Stomach (tissue), 8 donors: ENCODE measurements at regions not wholly inside any gene's neighbourhood (a gene's known extent, or its start where the extent isn't known, plus 50 kb on each side); places are given as distances from the start of the nearest gene placed in this dataset.

Source experiments
- DNase-seq, 2 donors: peaks; one replicate each; pipeline versions ENCODE4 v3.0.0 to v3.0.0-alpha.2; 2013 to 2019
- H3K27ac ChIP-seq, 5 donors: fragments of 200-600 bp in 4 of 5; sonication (generic) in 4 of 5; one replicate each; pipeline ENCODE4 v1.5.1; 2013 to 2019; ENCODE audit warnings: mild to moderate bottlenecking in 1 of 5, moderate library complexity in 1 of 5
- H3K27me3 ChIP-seq, 3 donors: fragments of 200-600 bp; sonication (generic); one replicate each; pipeline ENCODE4 v1.5.1; 2017 to 2019; ENCODE audit warnings: mixed run types in 1 of 3
- H3K36me3 ChIP-seq, 4 donors: fragments of 200-600 bp; sonication (generic); 1 replicate in 3 of 4; 2 replicates in 1 of 4; pipeline ENCODE4 v1.5.1; 2016 to 2019
- H3K4me1 ChIP-seq, 4 donors: fragments of 200-600 bp; sonication (generic); one replicate each; pipeline ENCODE4 v1.5.1; 2016 to 2019
- H3K4me3 ChIP-seq, 4 donors: fragments of 200-600 bp; sonication (generic) in 3 of 4; one replicate each; pipeline ENCODE4 v1.5.1; 2016 to 2019; ENCODE audit warnings: mild to moderate bottlenecking in 1 of 4
- H3K9me3 ChIP-seq, 4 donors: fragments of 200-600 bp; sonication (generic); one replicate each; pipeline ENCODE4 v1.5.1; 2016 to 2019
- CTCF ChIP-seq, 7 experiments: fragments of 450-650 bp in 4 of 7; fragments of 200-600 bp in 3 of 7; sonication (generic) in 3 of 7; IDR thresholded peaks; one replicate each; pipeline ENCODE4 v1.5.1; 2016 to 2019; ENCODE audit warnings: antibody characterized with exemption in 7 of 7, control low read depth in 2 of 7, mild to moderate bottlenecking in 1 of 7
- EP300 ChIP-seq: sonication (generic); formaldehyde crosslinking; IDR thresholded peaks from one replicate; pipeline ENCODE4 v1.6.1; 2017; ENCODE audit warnings: antibody characterized with exemption
- POLR2A ChIP-seq, 4 donors: fragments of 450-650 bp; IDR thresholded peaks; one replicate each; pipeline ENCODE4 v1.6.1; 2016; ENCODE audit warnings: antibody characterized with exemption in 4 of 4, control low read depth in 2 of 4, mild to moderate bottlenecking in 1 of 4, moderate library complexity in 1 of 4
- POLR2AphosphoS5 ChIP-seq, 3 donors: sonication (generic); formaldehyde crosslinking; IDR thresholded peaks; one replicate each; pipeline ENCODE4 v1.6.1; 2016; ENCODE audit warnings: antibody characterized with exemption in 3 of 3
- WGBS, 5 donors: extraction: QIAGEN DNeasy Blood & Tissue Kit in 3 of 5; methylation state at CpG; one replicate each; pipeline versions ENCODE4 v1.1.5 to v1.1.7; 2013 to 2018; 5-methylcytosine and 5-hydroxymethylcytosine counted together
- intact Hi-C: fragments of 100-400 bp; cut with DNase I; formaldehyde crosslinking; loops from one replicate; pipeline ENCODE4 v1.15.1; 2023; ENCODE audit warnings: low total_unique reads
- donor health status: healthy with polysubstance abuse.
- donor health status: Bipolar disorder and iron deficiency.
- donor health status: healthy.

GRCh38 chr9:120091206-120091605 is 488.8 kb downstream of the CDK5RAP2 start:
- 48 to 60% (median 59%) methylated on average over 3 of the region's 3 CpGs for WGBS, 5 donors
- Histone ChIP-seq H3K27me3 (no peaks in the 10 kb centered on the region), H3K9me3 (peaks cover 0 to 8% (median 3%) of the 10 kb centered on the region in 4 donors), H3K4me1 (no peaks in the 10 kb centered on the region), H3K36me3 (no peaks in the 10 kb centered on the region), H3K27ac (no peak overlapping the region), H3K4me3 (no peak overlapping the region)
- DNase-seq = no peak
- TF ChIP-seq CTCF (IDR thresholded peaks at IDR 0.05) (no peak), EP300 (no peak), POLR2A (IDR thresholded peaks at IDR 0.05) (no peak), POLR2AphosphoS5 (IDR thresholded peaks at IDR 0.05) (no peak)
- intact Hi-C loops = no loop called here

- Histone ChIP-seq H3K4me1 (no peaks in the 10 kb centered on the region), H3K36me3 (no peaks in the 10 kb centered on the region), H3K27me3 (peaks cover 0 to 15% (median 0%) of the 10 kb centered on the region in 3 donors), H3K27ac (no peak overlapping the region), H3K9me3 (peaks cover 0 to 18% (median 17%) of the 10 kb centered on the region in 4 donors), H3K4me3 (no peak overlapping the region)
- intact Hi-C loops = no loop called here
- TF ChIP-seq POLR2AphosphoS5 (IDR thresholded peaks at IDR 0.05) (no peak), POLR2A (IDR thresholded peaks at IDR 0.05) (no peak), CTCF (IDR thresholded peaks at IDR 0.05) (no peak), EP300 (no peak)
- WGBS, 5 donors = 20 to 35% (median 27%) methylated on average over 8 of the region's 8 CpGs
- DNase-seq = peak in 1 of 2 donors; percentile 2
Measured at GRCh38 chr9:120080849-120081248, 499.1 kb downstream of the CDK5RAP2 start.

GRCh38 chr9:120078112-120078511 is 501.9 kb downstream of the CDK5RAP2 start:
- no peak overlapping the region for H3K4me3 ChIP-seq
- no peaks in the 10 kb centered on the region for H3K36me3 ChIP-seq
- peaks cover 0 to 15% (median 0%) of the 10 kb centered on the region in 3 donors for H3K27me3 ChIP-seq
- intact Hi-C loops = no loop called here
- TF ChIP-seq POLR2A (IDR thresholded peaks at IDR 0.05) (no peak), CTCF (IDR thresholded peaks at IDR 0.05) (no peak), EP300 (no peak), POLR2AphosphoS5 (IDR thresholded peaks at IDR 0.05) (no peak)
- no peaks in the 10 kb centered on the region for H3K9me3 ChIP-seq
- DNase-seq = no peak
- no peak overlapping the region for H3K27ac ChIP-seq
- no peaks in the 10 kb centered on the region for H3K4me1 ChIP-seq
- 81 to 93% (median 88%) methylated on average over 2 of the region's 2 CpGs for WGBS, 5 donors

GRCh38 chr9:120071760-120072159 is 508.2 kb downstream of the CDK5RAP2 start:
- intact Hi-C loops = no loop called here
- DNase-seq = no peak
- Histone ChIP-seq H3K4me1 (no peaks in the 10 kb centered on the region), H3K27me3 (no peaks in the 10 kb centered on the region), H3K27ac (no peak overlapping the region), H3K36me3 (no peaks in the 10 kb centered on the region), H3K4me3 (no peak overlapping the region), H3K9me3 (no peaks in the 10 kb centered on the region)
- TF ChIP-seq POLR2A (IDR thresholded peaks at IDR 0.05) (no peak), EP300 (no peak), CTCF (IDR thresholded peaks at IDR 0.05) (no peak), POLR2AphosphoS5 (IDR thresholded peaks at IDR 0.05) (no peak)
- 62 to 71% (median 65%) methylated on average over 4 of the region's 4 CpGs for WGBS, 5 donors
